ENCODE measurements at regions not wholly inside any gene's neighbourhood (a gene's known extent, or its start where the extent isn't known, plus 50 kb on each side); places are given as distances from the start of the nearest gene placed in this dataset.

DNA sequence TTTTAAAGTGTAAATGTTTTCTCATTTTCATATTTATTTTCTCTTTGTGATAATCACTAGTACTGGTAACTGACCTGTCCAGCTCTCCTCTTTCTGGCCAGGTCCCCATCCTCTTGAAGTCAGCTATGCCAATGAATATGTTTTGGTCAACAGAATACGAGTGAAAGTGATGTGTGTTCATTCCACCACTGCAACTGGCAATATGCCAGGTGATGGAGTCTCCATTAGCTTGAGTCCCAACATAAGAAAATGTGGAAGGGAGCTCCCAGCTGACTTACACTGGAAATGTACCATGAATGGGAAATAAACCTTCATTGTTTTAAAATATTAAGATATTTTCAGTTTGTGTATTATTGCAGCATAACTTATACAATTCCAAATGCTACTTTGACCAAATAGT is 75.8 kb downstream of the CCDC34 start:
- intact Hi-C loops (cut with DNase I) = no loop called here
- ATAC-seq (no peak), DNase-seq (no peak)

DNA sequence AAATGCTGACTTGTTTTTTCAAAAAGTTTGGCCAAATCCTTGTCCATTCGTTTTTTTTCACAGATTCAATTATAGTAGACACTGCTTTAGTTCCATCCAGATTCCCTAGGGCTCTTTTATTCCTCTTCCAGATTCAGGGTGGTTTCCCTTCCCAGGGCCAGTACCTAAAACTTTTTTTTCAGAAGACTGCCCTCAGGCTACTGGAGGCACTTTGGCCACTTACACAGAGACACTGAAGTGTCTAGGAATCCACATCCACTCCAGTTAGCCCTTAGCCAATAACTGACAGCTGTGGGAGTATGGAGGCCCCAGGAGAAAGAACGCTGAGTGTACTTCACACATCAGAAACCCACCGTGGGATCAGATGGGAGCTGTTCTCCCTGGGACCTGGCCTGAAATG is 77.3 kb downstream of the CCDC34 start:
- no peak for DNase-seq
- intact Hi-C loops (cut with DNase I) = no loop called here

DNA sequence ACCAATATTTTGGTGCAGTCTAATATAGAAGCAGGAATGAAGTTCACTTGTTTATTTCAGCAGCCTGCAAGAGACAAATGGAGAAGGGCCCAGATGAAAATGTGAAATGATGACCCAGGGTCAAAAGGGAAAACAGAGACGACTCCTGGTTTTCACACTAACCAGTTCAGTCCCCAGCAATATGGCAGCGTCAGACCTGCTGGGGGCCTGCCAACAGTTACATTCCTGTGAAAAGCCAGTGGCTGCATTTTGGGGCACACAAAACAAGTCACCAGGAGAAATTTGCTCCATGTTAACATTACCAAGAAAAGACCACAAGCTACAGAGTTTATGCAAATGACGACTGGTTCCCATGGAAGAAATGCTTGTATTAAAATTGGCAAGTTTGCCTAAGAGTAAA is 80.2 kb downstream of the CCDC34 start:
- intact Hi-C loops (cut with DNase I) = no loop called here
- DNase-seq (peak; percentile 30), ATAC-seq (no peak)

More for the DNA sequence above, 77.3 kb downstream of the CCDC34 start:
- ATAC-seq = no peak

DNA sequence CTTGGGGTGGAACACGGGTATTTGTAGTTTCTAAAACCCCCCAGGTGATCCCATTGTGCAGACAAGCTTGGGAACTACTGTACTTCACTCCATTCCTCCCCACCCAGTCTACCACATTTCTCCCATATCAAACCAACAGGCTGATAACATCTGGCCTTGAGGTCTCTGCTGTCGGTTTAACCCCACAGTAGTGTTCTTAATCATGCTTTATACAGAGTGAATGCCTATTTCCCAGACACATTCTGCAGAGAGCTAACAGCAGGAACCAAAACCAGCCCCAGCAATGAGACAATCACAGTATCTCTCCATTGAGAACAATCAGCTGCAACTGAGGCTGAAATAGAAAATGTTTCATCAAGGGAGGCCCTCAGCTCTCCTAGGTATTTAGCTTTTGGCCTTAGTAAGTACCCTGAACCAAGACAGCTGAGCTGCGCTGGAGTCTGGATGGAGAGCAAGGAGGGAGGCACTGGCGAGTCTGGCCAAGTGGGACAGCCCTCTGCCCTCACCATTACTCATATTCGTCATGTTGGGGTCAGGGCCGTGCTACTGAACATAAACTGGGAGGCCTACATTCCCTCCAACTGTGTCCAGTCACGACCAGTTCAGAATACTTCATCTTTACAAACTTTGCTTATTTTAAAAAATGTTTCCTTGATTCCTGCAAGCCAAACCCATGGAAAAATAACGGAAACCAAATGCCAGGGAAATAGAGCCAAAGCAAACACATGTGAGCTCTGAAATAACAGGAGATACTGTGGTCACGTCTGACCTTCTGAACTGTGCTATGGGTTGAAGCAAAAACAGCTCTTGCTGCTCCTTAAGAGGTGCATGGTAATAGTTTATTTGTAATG is 81.0 kb downstream of the CCDC34 start:
- intact Hi-C loops (cut with DNase I) = no loop called here
- peak; percentile 93 to 98 for ATAC-seq
- DNase-seq = peak; percentile 69

DNA sequence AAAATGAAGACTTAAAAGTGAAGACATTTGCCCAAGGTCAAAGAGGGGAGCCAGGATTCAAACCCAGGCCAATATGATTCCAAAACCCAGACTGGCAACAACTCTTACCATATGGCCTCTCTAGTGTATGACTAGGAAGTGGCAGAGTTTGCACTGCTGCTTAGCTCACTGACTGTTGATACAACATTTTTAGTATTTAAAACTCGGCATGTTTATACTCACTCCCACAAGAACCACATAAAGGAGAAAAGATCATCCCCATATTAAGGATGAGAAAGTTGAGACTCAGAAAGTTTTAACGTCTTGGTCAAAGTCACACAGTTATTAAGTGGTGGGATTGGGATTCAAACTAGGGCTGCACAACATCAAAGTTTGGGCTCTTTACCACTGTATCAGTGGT is 81.7 kb downstream of the CCDC34 start:
- ATAC-seq = no peak
- intact Hi-C loops (cut with DNase I) = no loop called here
- DNase-seq = no peak

DNA sequence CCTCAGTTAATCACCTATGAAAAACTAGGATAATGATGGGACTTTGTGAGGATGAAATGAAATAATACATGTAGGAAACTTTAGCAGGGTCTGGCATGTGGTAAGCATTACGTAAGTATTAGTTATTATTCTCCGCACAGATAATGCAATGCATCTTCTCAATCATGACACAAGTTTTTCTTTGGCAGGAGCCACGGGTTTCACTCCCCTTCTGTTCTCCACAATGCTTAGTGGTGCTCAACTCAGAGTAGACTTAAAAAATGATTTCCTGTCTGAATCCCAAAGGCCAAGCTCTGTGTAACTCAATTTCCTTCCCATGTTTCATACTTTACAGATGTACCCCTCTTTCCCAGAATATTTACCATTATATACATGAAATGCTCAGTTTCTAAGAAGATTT is 82.9 kb downstream of the CCDC34 start:
- ATAC-seq (no peak), DNase-seq (no peak)
- intact Hi-C loops (cut with DNase I) = no loop called here

DNA sequence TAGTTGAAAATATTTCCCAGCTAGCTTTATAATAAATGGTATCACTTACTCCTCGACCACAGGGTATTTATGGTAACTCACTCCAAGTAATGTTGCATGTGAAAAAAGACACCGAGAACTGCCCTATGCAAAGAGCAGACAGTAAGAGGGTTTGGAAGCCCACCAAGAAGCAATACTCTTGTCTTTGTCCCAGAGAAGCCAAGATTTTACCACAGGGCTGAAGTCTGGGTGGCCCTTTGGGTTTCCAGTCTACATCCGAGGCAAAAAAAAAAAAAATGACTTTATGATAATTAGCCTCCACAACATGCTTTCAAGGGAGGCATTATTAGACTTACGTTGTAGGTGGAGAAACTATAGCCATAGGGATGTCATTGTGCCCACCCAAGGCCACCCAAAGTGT is 83.6 kb downstream of the CCDC34 start:
- ATAC-seq (no peak), DNase-seq (no peak)
- intact Hi-C loops (cut with DNase I) = no loop called here

DNA sequence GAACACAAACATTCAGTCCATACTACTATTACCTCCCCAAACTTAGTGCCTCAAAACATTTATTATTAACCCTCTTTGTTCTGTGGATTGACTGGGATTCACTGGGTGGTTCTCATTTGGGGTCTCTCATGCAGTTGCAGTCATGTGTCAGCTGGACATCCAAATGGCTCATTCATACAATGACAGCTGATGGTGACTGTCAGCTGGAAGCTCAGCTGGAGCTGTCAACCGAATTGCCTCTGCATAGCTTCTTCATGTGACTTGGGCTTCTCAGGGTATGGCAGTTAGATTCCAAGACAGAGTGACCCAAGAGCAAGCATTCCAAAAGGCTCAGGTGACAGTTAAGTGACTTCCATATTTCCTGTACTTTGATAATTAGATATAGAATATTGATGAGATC is 85.2 kb downstream of the CCDC34 start:
- DNase-seq = no peak
- intact Hi-C loops (cut with DNase I) = no loop called here
- no peak for ATAC-seq

DNA sequence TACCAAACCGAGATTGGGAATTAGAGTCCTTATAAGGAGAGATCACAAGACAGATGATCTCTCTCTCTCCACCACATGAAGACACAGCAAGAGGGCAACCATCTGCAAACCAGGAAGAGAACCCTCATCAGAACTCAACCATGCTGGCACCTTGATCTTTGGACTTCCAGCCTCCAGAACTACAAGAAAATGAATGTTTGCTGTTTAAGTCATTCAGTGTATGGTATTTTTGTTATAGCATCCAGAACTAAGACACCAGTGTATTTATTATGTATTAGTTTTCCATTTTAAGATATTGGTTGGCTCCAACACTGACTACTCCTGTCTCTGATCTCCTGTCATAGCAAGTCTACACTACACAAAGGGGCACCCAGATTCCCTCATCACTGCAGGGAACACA is 86.9 kb downstream of the CCDC34 start:
- no peak for DNase-seq
- ATAC-seq = no peak
- intact Hi-C loops (cut with DNase I) = no loop called here

DNA sequence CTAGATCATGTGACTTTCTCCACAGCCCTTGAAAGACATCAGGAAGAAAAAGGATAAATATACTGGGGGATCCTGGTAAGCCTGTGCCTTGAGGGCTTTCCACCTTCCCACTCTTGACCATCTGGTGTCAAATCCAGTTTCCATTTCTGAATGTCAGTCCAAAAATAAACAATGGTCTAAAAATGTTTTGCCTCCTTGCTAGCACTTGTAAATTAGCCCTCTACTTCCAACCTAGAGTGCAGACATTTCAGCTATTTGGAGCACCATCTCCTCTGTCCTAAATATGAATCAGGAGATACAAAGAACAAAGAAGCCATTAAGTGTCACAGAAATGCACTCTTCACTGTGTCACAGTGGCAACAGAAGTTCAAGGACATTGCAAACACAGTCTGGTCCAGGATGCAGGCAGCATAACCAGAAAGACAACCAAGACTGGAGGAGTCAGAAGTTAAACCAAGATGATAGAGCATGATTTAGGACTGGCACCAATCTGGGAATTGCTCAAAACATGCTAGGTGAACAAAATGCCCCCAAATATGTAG is 88.1 kb downstream of the CCDC34 start:
- intact Hi-C loops (cut with DNase I) = no loop called here
- ATAC-seq (no peak), DNase-seq (no peak)

DNA sequence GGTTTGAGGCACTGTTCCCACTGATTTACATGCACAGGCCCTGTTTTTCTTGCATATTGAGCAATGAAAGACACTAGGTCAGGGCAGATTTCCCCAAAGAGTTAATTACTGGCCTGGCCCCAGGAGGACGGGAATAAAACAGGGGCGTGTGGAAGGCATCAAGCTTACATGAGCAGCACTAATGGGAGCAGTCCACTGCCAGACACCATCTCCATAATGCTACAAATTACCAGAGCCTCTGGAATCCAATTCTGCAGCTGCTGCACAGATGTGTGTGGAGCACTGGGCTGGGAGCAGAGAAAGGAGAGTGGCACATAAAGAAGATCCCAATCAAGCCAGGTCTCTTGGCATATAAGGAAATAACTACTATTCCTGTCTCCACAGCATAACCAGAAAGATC is 96.9 kb downstream of the CCDC34 start:
- ATAC-seq = no peak
- no peak for DNase-seq
- intact Hi-C loops (cut with DNase I) = no loop called here

DNA sequence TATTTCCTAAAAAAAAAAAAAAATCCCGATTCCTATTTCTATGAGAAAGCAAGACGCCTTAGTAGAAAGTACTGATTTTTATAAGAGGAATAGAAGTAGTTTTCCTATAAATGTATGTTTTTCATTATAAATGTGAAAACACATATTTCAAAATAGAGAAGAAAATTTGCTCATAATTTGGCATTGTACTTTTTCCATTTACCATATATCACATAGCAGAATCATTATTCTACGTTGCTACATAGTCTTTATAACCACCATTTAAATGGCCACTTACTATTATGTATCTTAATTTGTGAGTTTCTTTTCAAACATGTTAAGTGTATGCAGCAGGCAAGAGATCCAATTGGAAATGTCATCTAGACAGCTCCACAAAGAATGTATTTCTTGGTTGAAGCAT is 99.0 kb downstream of the CCDC34 start:
- intact Hi-C loops (cut with DNase I) = no loop called here
- ATAC-seq (no peak), DNase-seq (no peak)

DNA sequence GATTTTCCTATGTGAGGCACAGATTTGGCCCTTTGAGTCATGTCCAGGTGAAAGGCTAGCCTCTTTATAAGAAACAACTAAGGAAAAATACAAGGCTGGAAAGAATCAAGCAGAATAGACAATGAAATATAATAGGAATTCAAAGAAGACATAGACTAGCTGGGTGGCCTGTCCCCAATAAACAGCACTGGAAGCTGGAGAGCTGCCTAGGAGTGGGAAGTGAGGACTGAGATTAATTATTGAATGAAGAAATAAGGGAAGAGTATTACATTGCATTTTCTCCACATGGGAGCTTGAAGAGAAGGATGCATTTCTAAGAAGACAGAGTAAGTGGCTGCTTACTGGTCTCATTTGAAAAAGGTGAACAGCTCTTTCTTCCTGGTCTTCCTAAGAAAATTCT is 100.0 kb downstream of the CCDC34 start:
- no peak for DNase-seq
- no peak for ATAC-seq
- intact Hi-C loops (cut with DNase I) = no loop called here

DNA sequence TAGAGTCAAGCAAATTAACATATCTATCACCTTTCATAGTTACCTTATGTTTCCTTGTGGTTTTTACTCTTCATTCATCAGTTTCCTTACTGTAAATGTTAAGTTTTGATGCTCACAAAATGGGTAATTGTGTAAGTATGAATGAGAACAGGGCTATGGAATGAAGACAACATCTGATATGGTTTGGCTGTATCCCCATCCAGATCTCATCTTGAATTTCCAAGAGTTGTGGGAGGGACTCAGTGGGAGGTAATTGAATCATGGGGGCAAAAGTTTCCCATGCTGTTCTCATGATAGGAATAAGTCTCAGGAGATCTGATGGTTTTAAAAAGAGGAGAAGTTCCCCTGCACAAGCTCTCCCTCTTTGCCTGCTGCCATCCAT is 107.6 kb downstream of the CCDC34 start:
- ATAC-seq (peak in 1 of 2 donors; percentile 24), DNase-seq (no peak)
- intact Hi-C loops (cut with DNase I) = no loop called here

DNA sequence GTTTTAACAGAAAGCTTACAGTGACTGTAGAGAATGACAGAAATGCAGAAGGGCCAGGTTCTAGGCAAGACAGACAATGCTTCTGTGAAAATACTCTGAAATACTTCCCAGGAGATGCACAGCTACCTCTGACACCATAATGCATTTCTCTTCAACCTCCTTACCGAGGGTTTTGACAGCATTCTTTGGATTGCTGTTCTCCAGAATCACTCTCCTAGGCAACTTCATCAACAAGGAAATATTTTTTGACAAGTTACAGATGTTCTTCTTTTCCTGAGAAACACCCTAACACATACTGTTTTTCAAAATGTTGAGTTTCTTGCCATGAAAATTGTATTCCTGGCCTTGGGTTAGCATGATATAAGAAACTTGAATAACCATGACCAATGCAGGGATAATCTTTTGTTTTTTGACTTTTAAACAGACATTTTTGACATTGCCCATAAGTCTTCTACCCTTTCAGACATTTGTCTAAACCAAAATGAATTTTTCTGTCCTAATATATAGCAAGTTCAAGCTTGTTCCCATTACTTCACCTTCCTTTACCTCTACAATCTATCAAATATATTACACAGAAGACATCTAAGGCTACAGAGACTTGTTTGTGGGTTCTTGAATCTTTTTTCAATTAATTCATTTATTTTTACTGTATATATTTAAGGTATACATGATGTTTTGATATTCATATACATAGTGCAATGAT is 108.1 kb downstream of the CCDC34 start:
- intact Hi-C loops (cut with DNase I) = no loop called here
- ATAC-seq (peak; percentile 15 to 67), DNase-seq (no peak)

DNA sequence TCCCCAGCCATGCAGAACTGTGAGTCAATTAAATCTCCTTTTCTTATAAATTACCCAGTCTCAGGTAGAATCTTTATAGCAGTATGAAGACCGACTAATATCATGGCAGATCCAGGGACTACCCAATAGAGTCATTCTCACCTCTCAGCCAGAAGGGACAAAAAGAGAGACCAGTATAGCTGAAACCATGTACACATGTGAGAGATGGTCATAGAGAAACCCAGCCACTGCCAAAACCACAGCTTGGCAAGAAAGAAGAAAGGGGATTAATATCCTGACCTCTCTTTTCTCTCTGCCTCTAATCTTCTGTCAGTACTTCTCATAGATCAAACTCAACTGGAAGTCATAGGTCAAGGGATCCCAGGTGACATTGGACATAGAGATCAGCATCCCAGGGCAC is 109.8 kb downstream of the CCDC34 start:
- intact Hi-C loops (cut with DNase I) = no loop called here
- ATAC-seq = no peak
- no peak for DNase-seq

DNA sequence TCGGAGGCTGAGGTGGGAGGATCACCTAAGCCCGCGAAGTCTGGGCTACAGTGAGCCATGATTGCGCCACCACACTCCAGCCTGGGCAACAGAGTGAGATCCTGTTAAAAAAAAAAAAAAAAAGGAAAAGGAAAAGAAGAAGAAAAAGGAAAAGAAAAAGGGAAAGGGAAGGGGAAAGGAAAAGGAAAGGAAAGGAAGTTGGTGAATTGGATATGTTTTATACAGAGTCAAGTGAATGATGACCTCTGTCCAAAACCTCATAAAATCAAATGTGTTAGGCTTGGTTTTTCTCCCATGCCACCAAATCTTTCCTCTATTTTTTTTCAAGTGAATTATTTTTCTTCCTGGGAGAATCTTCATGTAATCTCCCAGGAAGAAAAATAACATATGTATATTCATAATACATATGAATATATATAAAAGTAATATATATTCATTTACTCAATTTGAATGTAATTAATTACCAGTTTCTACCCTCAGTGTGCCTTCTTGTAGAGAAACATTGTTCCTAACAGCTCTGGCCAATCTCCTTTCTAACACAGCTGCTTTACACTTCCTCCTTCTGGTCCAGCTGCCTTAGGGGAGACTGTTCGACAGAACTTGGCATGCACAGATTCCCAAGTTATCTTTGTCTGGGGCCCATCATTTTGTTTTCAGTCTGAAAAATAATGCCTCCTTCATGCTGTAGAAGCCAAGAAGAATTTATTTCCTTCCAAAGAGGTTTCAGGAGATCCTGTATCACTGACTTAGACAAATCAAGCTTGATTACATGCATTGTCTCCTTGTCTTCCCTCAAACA is 111.9 kb downstream of the CCDC34 start:
- DNase-seq (no peak), ATAC-seq (peak in 1 of 2 donors; percentile 30)
- intact Hi-C loops (cut with DNase I) = no loop called here

DNA sequence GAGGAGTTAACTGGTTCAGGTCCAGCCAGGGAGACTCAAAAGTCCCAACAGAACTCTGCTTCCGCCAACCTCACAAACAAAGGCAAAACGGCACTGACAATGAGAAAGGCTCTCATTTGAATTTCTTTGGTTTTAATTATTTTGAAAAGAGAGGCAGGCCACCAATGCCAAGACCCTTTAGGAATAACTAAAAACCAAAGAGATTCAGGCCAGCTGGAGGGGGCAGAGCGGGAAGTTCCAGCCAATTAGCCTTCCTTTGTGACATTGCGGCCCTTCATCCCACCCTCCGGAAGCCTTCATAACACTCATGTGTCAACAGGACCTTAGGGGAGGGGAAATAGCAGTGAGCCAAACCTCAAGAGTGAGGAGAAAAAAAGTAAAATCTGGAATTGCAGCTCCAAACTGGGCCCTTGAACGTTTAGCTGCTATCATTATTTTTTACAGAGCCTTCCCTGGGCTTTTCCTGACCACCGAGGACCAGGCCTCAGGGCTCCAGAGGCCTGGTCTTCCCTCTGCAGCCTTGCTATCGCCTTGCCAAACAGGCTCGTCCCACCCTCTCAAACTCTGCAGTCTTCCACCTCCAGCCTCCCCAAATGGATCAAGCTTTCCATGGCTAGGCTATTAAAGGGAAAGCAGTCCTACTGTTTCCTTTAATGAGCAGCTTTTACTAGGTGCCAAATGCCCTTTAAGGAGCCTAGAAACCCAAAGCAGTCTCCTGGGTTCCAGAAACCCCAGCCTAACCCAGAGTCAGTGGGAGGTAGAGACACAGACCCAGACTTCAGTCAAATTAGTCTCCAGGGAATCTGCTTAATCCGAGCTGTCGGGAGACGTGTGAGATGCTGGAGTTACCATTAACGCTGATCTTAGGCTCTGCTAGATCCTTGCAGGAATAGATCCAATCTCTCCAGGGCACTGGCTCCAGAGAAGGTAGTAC is 114.2 kb downstream of the CCDC34 start:
- intact Hi-C loops (cut with DNase I) = no loop called here
- ATAC-seq (peak; percentile 71 to 81), DNase-seq (no peak)

DNA sequence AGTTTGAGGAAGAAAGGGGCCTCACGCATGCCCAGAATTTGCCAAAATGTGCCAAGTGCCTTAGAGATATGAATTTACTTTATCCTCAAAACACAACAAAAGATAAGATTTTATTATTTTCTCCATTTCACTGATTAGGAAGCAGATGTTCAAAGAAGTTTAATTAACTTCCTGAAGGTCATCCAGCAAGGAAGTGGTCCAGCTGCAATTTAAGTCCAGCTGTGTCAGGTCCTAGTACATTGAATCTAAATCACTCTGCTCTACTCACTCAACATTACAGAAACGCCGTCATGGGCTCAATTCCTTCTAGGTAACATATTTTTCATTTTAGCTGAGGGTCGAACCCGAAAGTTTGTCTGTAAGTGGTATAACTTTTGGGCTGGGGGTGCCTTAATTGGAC is 115.4 kb downstream of the CCDC34 start:
- DNase-seq (no peak), ATAC-seq (no peak)
- intact Hi-C loops (cut with DNase I) = no loop called here

All from left cardiac atrium (tissue), 4 donors.